Lower lobe of right lung (tissue), 2 donors: ENCODE measurements at regions not wholly inside any gene's neighbourhood (a gene's known extent, or its start where the extent isn't known, plus 50 kb on each side); places are given as distances from the start of the nearest gene placed in this dataset.

Experiments used
- ATAC-seq, 2 donors: fragments of 200-7000 bp; cut with Tn5 transposase; one replicate each; pipeline ENCODE4 v1.9.1; 2020 to 2022; ENCODE audit warnings: mild to moderate bottlenecking in 2 of 2, moderate library complexity in 2 of 2
- DNase-seq: peaks from one replicate; pipeline ENCODE4 v3.0.0-alpha.2; 2020
- H3K27ac ChIP-seq: fragments of 200-600 bp; one replicate; pipeline ENCODE4 v1.8.0; 2022
- H3K27me3 ChIP-seq: fragments of 200-600 bp; one replicate; pipeline ENCODE4 v1.8.0; 2022; ENCODE audit warnings: low read depth
- H3K36me3 ChIP-seq: fragments of 200-600 bp; one replicate; pipeline ENCODE4 v1.8.0; 2022; ENCODE audit warnings: mild to moderate bottlenecking
- H3K4me1 ChIP-seq: fragments of 200-600 bp; one replicate; pipeline ENCODE4 v1.8.0; 2022
- H3K4me3 ChIP-seq: fragments of 200-600 bp; one replicate; pipeline ENCODE4 v1.8.0; 2022; ENCODE audit warnings: mild to moderate bottlenecking
- H3K9me3 ChIP-seq: fragments of 200-600 bp; one replicate; pipeline ENCODE4 v1.8.0; 2022
- intact Hi-C: fragments of 100-400 bp; cut with DNase I; formaldehyde crosslinking; loops from one replicate; pipeline ENCODE4 v1.11.0; 2022
- TF ChIP-seq, protein P1 (sequence below): fragments of 200-600 bp; IDR thresholded peaks from one replicate; pipeline ENCODE4 v1.8.0; 2022; ENCODE audit warnings: antibody characterized with exemption, mild to moderate bottlenecking
- donor health status: DM: no; HTN: yes; CAD: no; lungs with severe emphysema.

DNA sequence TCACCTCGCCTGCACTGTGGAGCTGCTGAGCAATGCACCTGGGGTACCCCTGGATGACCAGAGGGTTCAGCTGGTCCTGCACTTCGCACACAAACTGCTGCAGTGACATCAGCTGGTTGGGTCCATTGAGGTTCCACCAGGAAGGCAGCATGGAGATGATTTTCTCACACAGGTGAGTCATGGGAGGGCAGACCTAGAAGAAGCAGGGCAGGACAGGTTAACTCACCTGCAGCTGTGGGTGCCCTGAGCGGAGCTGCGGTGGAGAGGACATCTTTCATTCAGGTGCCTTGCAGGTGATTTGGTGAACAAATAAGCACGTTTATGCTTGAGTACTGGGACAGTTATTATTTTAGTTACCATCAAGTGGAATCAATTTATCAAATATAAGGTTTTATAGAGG lies 73.6 kb downstream of the CTSL start:
- no peak for ATAC-seq
- intact Hi-C loops = no loop called here
- TF ChIP-seq, protein P1, sequence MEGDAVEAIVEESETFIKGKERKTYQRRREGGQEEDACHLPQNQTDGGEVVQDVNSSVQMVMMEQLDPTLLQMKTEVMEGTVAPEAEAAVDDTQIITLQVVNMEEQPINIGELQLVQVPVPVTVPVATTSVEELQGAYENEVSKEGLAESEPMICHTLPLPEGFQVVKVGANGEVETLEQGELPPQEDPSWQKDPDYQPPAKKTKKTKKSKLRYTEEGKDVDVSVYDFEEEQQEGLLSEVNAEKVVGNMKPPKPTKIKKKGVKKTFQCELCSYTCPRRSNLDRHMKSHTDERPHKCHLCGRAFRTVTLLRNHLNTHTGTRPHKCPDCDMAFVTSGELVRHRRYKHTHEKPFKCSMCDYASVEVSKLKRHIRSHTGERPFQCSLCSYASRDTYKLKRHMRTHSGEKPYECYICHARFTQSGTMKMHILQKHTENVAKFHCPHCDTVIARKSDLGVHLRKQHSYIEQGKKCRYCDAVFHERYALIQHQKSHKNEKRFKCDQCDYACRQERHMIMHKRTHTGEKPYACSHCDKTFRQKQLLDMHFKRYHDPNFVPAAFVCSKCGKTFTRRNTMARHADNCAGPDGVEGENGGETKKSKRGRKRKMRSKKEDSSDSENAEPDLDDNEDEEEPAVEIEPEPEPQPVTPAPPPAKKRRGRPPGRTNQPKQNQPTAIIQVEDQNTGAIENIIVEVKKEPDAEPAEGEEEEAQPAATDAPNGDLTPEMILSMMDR = no peak

DNA sequence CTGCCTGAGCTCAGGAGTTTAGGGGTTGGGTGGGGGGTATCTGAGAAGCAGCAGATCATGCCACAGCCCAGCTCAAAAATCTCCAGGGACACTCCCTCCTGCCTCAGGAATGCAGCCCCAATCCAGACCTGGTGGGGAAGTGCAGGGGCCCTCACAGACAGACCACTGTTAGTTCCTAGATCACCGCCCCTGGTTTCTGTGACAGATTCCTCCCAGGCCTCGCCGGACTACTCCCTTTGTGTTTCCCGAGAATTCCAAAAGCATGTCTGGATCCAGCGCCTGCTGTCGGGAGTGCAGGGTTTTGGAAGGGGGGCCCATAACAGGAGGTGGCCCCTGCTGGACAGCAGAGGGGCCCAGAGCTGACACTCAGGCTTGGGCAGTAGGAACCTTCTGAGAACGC lies 74.5 kb downstream of the CTSL start:
- no peak overlapping the region for H3K4me3 ChIP-seq
- TF ChIP-seq, protein P1 = no peak
- no peak overlapping the region for H3K27ac ChIP-seq
- no peaks in the 10 kb centered on the region for H3K9me3 ChIP-seq
- no peaks in the 10 kb centered on the region for H3K36me3 ChIP-seq
- H3K27me3 ChIP-seq = peaks cover 3% of the 10 kb centered on the region
- intact Hi-C loops = no loop called here
- ATAC-seq (no peak), DNase-seq (no peak)
- H3K4me1 ChIP-seq = no peaks in the 10 kb centered on the region

More for the DNA sequence above, 73.6 kb downstream of the CTSL start:
- no peak overlapping the region for H3K4me3 ChIP-seq
- H3K27me3 ChIP-seq = peaks cover 3% of the 10 kb centered on the region
- no peaks in the 10 kb centered on the region for H3K36me3 ChIP-seq
- DNase-seq = no peak
- no peaks in the 10 kb centered on the region for H3K4me1 ChIP-seq
- no peak overlapping the region for H3K27ac ChIP-seq
- H3K9me3 ChIP-seq = no peaks in the 10 kb centered on the region

DNA sequence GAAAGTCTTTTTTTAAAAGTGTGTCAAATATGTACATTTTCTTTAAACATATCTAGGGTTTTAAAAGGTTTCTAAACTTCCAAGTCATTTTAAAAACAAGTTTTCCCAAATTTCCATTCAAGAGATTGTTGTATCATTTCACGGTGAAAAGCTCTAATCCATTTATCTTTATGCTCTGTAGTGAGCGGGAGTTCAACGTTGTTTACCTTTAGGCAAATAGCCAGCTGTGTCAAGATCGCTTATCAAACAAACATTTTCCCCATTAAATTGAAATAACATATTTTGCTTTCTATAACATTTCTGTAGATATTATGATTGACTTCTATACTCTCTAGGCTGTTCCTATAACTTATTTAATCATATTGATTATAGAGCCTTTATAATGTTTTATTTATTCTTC lies 75.1 kb downstream of the CTSL start:
- no peaks in the 10 kb centered on the region for H3K4me1 ChIP-seq
- H3K4me3 ChIP-seq = no peak overlapping the region
- ATAC-seq (no peak), DNase-seq (no peak)
- TF ChIP-seq, protein P1 = no peak
- no peak overlapping the region for H3K27ac ChIP-seq
- intact Hi-C loops = no loop called here
- no peaks in the 10 kb centered on the region for H3K36me3 ChIP-seq
- peaks cover 3% of the 10 kb centered on the region for H3K27me3 ChIP-seq
- H3K9me3 ChIP-seq = no peaks in the 10 kb centered on the region

DNA sequence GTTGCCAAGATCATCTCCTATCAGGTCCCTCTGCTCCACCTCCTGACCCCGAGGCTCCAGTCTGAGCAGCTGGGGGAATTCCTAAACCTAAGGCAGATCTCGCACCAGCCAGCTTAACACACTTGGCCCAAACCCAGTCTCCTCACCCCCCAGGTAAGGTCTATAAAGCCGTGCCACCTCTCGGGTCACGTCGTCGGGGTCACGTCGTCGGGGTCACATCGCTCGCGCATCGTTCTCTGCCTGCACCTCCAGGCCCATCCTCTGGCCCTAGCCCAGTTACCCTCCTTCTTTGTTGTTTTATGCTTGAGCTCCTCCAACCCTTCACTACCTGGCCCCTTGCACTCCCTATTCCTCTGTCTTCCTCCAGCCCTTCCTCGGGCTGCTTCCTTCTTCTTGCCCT lies 77.2 kb downstream of the CTSL start:
- H3K4me3 ChIP-seq = no peak overlapping the region
- H3K27ac ChIP-seq = no peak overlapping the region
- no peaks in the 10 kb centered on the region for H3K4me1 ChIP-seq
- ATAC-seq = no peak
- intact Hi-C loops = no loop called here
- TF ChIP-seq, protein P1 = no peak
- H3K36me3 ChIP-seq = no peaks in the 10 kb centered on the region
- peaks cover 3% of the 10 kb centered on the region for H3K27me3 ChIP-seq
- DNase-seq = no peak
- H3K9me3 ChIP-seq = no peaks in the 10 kb centered on the region

DNA sequence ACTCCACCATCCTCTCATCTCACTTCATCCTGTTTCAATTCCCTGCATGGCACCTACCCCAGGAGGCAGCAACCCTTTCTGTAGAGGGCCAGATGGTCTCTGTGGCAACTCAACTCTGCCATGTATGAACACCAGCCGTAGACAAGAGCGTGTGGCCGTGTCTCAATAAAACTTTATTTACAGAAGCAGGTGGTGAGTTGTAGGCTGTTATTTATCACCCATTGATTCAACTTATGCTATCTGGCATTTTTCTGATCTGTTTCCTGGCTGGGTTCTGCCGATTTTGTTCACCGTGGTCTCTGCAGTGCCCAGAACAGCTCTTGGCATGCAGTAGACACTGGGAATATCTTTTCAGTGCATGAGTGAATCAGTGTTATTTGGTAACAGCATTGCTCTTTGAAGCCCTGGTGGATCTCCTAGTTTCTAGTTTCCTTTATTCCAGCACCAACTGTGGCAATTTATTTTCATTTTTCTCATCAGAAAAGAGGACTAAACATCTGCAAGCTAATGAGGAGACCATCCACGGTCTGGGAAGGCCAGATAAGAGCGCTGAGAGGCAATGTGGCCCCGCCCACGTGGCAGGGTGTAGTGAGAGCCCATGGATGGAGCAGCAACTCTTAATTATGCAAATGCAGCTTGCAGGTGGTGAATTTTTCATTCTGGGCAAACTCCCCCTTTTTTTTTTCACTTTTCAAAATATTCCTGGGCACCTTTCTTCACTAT lies 77.9 kb downstream of the CTSL start:
- intact Hi-C loops = no loop called here
- H3K4me1 ChIP-seq = no peaks in the 10 kb centered on the region
- ATAC-seq = no peak
- H3K36me3 ChIP-seq = no peaks in the 10 kb centered on the region
- TF ChIP-seq, protein P1 = no peak
- peaks cover 3% of the 10 kb centered on the region for H3K27me3 ChIP-seq
- DNase-seq = no peak
- H3K27ac ChIP-seq = no peak overlapping the region
- no peak overlapping the region for H3K4me3 ChIP-seq
- H3K9me3 ChIP-seq = no peaks in the 10 kb centered on the region
